Uterus (tissue), 3 donors: ENCODE measurements at regions not wholly inside any gene's neighbourhood (a gene's known extent, or its start where the extent isn't known, plus 50 kb on each side); places are given as distances from the start of the nearest gene placed in this dataset.

Experiments used
- DNase-seq, 2 donors: peaks; one replicate each; pipeline ENCODE4 v3.0.0-alpha.2; 2019 to 2020
- H3K27ac ChIP-seq, 2 donors: fragments of 200-600 bp; sonication (generic); 1 replicate in 1 of 2; 2 replicates in 1 of 2; pipeline ENCODE4 v1.5.1; 2016 to 2018
- H3K27me3 ChIP-seq, 2 donors: fragments of 200-600 bp; sonication (generic); one replicate each; pipeline ENCODE4 v1.5.1; 2018 to 2019; ENCODE audit warnings: control low read depth in 1 of 2
- H3K36me3 ChIP-seq, 2 donors: fragments of 200-600 bp; sonication (generic); one replicate each; pipeline ENCODE4 v1.5.1; 2019; ENCODE audit warnings: control low read depth in 1 of 2
- H3K4me1 ChIP-seq, 2 donors: fragments of 200-600 bp; sonication (generic); one replicate each; pipeline ENCODE4 v1.5.1; 2018 to 2019; ENCODE audit warnings: control low read depth in 1 of 2
- H3K4me3 ChIP-seq, 2 donors: fragments of 200-600 bp; sonication (generic); 1 replicate in 1 of 2; 2 replicates in 1 of 2; pipeline ENCODE4 v1.5.1; 2018 to 2019; ENCODE audit warnings: mild to moderate bottlenecking in 1 of 2
- H3K9me3 ChIP-seq, 2 donors: fragments of 200-600 bp; sonication (generic); one replicate each; pipeline ENCODE4 v1.5.1; 2019; ENCODE audit warnings: control low read depth in 1 of 2
- POLR2A ChIP-seq, 2 donors: fragments of 450-650 bp; IDR thresholded peaks; one replicate each; pipeline ENCODE4 v1.6.1; 2016; ENCODE audit warnings: antibody characterized with exemption in 2 of 2, mild to moderate bottlenecking in 1 of 2, moderate library complexity in 1 of 2
- intact Hi-C: fragments of 100-400 bp; cut with DNase I; formaldehyde crosslinking; loops from one replicate; pipeline ENCODE4 v1.15.1; 2023; ENCODE audit warnings: low total_unique reads
- TF ChIP-seq, protein P1 (sequence below), 4 experiments: fragments of 200-600 bp in 2 of 4; fragments of 450-650 bp in 2 of 4; sonication (generic) in 2 of 4; IDR thresholded peaks; one replicate each; pipeline ENCODE4 v1.5.1; 2016 to 2019; ENCODE audit warnings: antibody characterized with exemption in 4 of 4, mild to moderate bottlenecking in 2 of 4, moderate library complexity in 1 of 4
- donor health status: DM: yes; HTN: yes; CAD: no.

DNA sequence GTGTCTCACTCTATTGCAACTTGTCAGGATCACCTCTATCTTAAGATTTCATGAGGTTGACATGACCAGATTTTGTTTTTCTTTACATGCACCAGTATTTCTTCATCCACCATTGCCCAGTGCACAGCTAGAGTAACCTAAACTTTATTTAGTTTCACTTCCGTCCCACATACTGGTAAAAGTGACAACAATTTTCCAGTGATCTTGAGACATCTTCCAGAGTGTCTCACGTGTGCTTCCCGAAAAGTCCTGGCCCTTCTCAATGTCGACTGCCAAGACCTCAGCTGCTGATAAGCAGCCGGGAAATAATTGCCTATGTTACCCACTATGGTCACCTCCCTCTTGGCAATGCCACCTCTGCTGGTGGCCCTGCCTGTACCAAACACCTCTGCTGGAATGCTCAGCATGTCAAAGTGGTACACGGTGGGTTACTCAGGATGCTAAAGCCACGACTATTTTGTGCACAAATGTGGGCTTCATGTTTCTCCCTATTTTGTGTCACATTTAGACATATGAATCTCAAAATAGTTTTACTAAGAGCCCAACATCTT lies 379.7 kb upstream of the TGFBR2 start:
- TF ChIP-seq, protein P1, sequence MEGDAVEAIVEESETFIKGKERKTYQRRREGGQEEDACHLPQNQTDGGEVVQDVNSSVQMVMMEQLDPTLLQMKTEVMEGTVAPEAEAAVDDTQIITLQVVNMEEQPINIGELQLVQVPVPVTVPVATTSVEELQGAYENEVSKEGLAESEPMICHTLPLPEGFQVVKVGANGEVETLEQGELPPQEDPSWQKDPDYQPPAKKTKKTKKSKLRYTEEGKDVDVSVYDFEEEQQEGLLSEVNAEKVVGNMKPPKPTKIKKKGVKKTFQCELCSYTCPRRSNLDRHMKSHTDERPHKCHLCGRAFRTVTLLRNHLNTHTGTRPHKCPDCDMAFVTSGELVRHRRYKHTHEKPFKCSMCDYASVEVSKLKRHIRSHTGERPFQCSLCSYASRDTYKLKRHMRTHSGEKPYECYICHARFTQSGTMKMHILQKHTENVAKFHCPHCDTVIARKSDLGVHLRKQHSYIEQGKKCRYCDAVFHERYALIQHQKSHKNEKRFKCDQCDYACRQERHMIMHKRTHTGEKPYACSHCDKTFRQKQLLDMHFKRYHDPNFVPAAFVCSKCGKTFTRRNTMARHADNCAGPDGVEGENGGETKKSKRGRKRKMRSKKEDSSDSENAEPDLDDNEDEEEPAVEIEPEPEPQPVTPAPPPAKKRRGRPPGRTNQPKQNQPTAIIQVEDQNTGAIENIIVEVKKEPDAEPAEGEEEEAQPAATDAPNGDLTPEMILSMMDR (IDR thresholded peaks at IDR 0.05), result no peak
- no peak for TF ChIP-seq POLR2A (IDR thresholded peaks at IDR 0.05)
- peak overlapping the region in 1 of 2 donors; percentile 52 for H3K27ac ChIP-seq
- DNase-seq, result no peak

DNA sequence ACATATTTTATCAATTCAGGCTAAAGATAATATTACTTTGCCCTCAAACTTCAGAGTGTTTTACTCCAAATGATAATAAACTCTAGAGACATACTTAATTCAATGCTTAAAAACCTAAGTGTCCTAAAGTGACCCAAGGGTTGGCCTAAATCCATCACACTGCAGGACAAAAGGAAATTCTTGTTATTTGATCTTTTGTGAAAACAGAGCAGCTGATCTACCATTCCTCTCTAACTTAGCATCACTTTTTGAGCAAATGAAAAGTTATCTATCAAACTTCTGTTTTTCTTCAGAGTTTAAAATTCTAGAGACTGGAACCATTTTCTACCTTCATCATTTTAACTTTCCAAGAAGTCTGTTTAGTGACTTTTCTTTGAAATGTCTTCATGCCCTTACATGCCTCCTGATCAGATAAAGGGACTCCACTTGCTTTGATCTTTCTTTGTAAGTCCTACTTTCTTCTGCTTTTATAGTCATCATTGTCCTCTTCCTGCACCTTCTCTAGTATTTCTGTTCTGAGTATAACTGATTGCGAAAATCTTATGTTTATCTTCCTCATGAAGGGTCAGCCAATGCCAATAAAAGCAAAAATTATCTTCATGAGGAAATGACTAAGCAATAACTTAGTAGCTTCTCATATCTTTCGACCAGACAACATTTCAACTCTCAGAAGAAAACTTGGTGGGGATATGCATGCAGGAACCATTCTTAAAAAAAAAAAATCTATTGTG lies 378.7 kb upstream of the TGFBR2 start:
- Histone ChIP-seq H3K4me1 (no peaks in the 10 kb centered on the region), H3K4me3 (no peak overlapping the region), H3K27me3 (no peaks in the 10 kb centered on the region), H3K27ac (peak overlapping the region; percentile 38 to 52), H3K9me3 (no peaks in the 10 kb centered on the region), H3K36me3 (no peaks in the 10 kb centered on the region)
- intact Hi-C loops, result no loop called here
- TF ChIP-seq, protein P1 (IDR thresholded peaks at IDR 0.05), result no peak
- TF ChIP-seq POLR2A (IDR thresholded peaks at IDR 0.05), result no peak
- DNase-seq, result no peak

More for the DNA sequence above, 379.7 kb upstream of the TGFBR2 start:
- no peak overlapping the region for H3K4me3 ChIP-seq
- no peaks in the 10 kb centered on the region for H3K4me1 ChIP-seq
- intact Hi-C loops, result no loop called here
- H3K36me3 ChIP-seq, result no peaks in the 10 kb centered on the region
- no peaks in the 10 kb centered on the region for H3K27me3 ChIP-seq
- no peaks in the 10 kb centered on the region for H3K9me3 ChIP-seq

DNA sequence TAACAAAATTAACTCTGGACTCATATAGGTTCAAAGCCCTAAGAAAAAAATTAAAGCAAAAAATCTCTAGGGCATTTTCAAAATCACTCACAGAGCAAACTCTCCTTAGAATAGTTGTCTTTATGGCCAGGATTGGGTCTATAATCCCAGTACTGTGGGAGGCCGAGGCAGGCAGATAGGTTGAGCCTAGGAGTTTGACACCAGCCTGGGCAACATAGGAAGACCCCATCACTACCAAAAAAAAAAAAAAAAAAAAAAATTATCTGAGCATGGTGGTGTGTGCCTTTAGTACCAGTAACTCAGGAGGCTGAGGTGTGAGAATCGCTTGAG lies 378.1 kb upstream of the TGFBR2 start:
- no peak for TF ChIP-seq POLR2A (IDR thresholded peaks at IDR 0.05)
- TF ChIP-seq, protein P1 (IDR thresholded peaks at IDR 0.05), result no peak
- Histone ChIP-seq H3K27ac (peak overlapping the region; percentile 38 to 52), H3K27me3 (no peaks in the 10 kb centered on the region), H3K4me1 (no peaks in the 10 kb centered on the region), H3K36me3 (no peaks in the 10 kb centered on the region), H3K4me3 (no peak overlapping the region), H3K9me3 (no peaks in the 10 kb centered on the region)
- intact Hi-C loops, result no loop called here
- no peak for DNase-seq

DNA sequence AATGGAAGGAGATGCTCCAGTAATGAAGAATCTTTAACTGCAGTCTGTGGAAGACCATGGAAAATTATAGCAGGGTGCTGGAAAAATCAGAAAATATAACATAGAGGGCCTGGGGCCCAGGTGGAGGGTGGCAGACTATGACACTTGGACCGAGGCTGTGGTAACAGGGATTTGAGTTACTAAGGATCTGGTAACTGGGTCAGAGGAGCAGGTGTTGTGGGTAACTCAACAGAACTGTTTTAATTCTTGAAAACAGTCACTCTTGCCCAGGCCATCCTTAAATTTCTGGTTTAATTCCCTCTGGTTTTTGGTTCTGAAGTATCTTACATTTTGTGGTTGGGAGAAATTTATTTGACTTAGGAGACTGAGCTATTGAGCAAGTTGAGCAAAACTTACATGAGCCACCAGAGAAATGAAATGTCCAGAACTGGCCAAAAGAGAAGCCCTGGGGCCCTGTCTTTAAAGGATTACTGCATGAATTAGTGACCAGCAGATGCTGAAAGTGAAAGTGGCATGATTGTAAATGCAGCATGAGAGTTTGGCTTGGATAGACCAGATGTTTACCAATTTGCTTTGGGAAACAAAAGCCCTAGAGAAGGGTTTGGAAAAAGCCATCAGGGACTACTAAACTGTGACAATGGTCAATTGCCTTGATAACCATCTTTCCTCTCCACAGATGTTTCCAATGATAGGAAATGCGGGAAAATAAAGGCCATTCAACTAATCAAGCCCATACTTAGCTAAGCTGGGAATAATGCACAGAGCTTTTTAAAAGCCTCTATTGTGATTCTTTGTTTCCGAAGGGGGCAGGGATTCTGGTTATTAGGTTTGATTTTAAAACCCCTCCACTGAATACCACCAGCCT lies 374.9 kb upstream of the TGFBR2 start:
- H3K27ac ChIP-seq, result peak overlapping the region; percentile 47 to 73
- no peak for DNase-seq
- no peaks in the 10 kb centered on the region for H3K36me3 ChIP-seq
- H3K9me3 ChIP-seq, result no peaks in the 10 kb centered on the region
- H3K4me3 ChIP-seq, result no peak overlapping the region
- TF ChIP-seq, protein P1 (IDR thresholded peaks at IDR 0.05), result no peak
- TF ChIP-seq POLR2A (IDR thresholded peaks at IDR 0.05), result no peak
- intact Hi-C loops, result no loop called here
- no peaks in the 10 kb centered on the region for H3K4me1 ChIP-seq
- H3K27me3 ChIP-seq, result no peaks in the 10 kb centered on the region

DNA sequence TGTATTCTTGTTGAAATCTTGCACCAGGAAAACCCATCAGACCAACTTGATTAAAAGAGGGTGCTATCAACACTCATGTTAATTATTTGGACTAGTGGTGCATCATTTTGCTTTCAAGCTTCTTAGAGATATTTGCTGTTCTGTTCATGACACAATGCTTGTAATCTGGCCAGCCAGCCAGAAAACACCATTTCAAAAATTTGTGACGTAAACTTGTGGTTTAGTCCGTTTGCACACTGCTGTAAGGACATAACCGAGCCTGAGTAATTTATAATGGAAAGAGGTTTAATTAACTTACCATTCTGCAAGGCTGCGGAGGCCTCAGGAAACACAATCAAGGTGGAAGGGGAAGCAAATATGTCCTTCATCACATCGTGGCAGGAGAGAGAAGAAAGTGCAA lies 374.3 kb upstream of the TGFBR2 start:
- H3K27ac ChIP-seq, result peak overlapping the region; percentile 47 to 73
- H3K9me3 ChIP-seq, result no peaks in the 10 kb centered on the region
- H3K4me3 ChIP-seq, result no peak overlapping the region
- H3K4me1 ChIP-seq, result no peaks in the 10 kb centered on the region
- TF ChIP-seq, protein P1 (IDR thresholded peaks at IDR 0.05), result no peak
- no peak for TF ChIP-seq POLR2A (IDR thresholded peaks at IDR 0.05)
- intact Hi-C loops, result no loop called here
- DNase-seq, result peak; percentile 23 to 50
- no peaks in the 10 kb centered on the region for H3K36me3 ChIP-seq
- no peaks in the 10 kb centered on the region for H3K27me3 ChIP-seq
